HG03558 (cell line): ENCODE measurements at regions not wholly inside any gene's neighbourhood (a gene's known extent, or its start where the extent isn't known, plus 50 kb on each side); places are given as distances from the start of the nearest gene placed in this dataset.
"Not testable (repeated sequence)": the region's sequence is repeated elsewhere in the genome, so short reads cannot be mapped to it uniquely, and the experiment has no call there.

Experiments used
- ATAC-seq: cut with Tn5 transposase; IDR thresholded peaks from one replicate; pipeline ENCODE4 v1.9.1; 2021; ENCODE audit warnings: moderate number of reproducible peaks; ENCODE audit not compliant: unreplicated experiment; ENCODE audit errors: extremely low read depth

DNA sequence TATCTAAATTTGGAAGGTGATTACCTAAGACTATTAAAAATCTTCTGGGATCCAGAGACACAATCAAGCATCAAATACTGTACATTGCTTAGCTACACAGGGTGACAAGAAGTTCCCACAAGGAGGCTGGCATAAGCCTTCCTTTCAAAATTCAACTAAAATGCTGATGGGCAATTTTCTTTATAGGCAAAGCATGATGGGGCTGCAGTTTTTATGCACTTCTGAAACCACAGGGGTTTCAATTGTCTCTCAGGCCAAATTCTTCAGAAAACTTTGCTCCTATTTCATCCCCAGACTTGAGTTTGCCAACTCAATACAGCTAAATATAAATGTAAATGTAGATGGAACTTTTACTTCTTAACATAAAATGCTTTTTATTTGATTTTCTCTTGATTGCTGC is 241.6 kb downstream of the ZPLD1 start:
- ATAC-seq: no peak

- no peak for ATAC-seq
Observed at GRCh38 chr3:102682741-102683140, 247.9 kb downstream of the ZPLD1 start.

DNA sequence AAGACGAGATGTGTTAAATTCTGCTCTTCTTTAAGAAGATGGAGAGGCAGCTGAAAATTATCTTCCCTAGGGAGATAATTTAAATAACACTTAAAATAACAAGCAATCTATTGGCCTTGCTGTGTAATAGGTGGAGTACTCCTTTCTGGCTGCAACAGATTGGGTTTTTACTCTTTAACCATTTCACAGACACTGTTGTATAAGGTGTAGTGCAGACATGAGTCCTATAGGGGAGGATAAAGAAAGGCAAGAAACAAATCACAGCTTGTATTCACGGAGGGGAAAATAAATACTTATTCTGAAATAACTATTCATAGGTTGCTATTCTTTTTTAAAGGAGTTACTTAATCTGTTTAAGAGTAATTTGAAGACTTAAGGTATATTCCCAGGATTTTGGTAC is 252.0 kb downstream of the ZPLD1 start:
- no peak for ATAC-seq

- ATAC-seq: no peak
Observed at GRCh38 chr3:102687851-102688555, 253.2 kb downstream of the ZPLD1 start.

- no peak for ATAC-seq
Observed at GRCh38 chr3:102688556-102688930, 253.7 kb downstream of the ZPLD1 start.

- ATAC-seq: no peak
Observed at GRCh38 chr3:102691507-102691906, 256.7 kb downstream of the ZPLD1 start.

- no peak for ATAC-seq
Observed at GRCh38 chr3:102699104-102699818, 264.4 kb downstream of the ZPLD1 start.

DNA sequence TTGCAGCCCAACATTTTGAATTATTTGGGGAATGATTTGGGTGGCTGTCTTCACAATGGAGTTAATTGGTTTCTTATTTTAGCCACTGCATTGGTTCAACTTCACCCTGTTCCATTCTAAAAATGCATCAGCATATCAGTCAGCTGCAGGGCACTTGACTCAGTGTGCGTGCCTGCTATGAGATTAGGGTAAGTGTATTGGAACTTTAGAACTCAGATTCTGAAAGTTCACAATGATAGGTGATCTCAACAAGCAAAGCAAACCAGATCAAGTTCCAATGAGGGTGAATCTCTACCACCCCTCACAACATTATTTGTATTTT is 265.0 kb downstream of the ZPLD1 start:
- no peak for ATAC-seq

DNA sequence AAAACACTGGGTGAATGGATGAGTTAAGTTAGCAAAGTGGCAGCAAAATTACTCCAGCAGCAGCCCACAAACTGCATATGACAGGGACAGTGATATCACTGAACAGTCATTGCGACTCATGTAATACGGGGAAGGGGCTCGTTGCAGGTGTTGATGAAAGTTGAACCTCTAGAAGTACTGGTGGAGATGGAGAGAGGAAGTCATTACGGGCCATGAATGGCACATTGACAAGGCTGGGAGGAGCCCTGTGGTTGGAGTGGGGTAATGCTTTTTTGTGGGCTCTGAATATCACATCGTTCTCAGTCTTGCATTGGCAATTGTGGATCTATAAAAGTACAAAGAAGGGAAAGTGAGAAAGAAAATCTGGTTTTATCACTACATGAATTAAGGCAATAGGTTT is 278.1 kb downstream of the ZPLD1 start:
- ATAC-seq: no peak

- ATAC-seq: no peak
Observed at GRCh38 chr3:102714567-102714966, 279.8 kb downstream of the ZPLD1 start.

- peak; percentile 94 for ATAC-seq
Observed at GRCh38 chr3:102715030-102715697, 280.3 kb downstream of the ZPLD1 start.

GRCh38 chr3:102718651-102719050 is 283.8 kb downstream of the ZPLD1 start:
- ATAC-seq: no peak

DNA sequence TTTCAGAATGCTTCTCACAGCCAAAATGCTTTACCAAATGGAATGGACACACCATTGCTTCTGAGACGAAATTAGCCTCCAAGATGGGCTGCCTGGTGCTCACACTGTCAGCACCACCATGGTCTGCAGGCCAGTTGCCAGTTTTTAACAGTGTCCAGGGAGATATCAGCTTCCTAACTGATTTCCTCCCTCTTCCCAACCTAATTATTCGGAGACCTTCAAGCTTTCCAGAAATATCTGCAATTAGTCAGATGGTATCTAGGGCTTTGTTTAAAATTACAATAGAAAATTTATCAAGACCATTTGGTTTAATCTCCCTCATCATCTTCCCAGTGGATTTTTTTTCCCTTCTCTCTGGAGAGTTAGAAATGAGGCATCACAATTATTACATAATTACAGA is 287.5 kb downstream of the ZPLD1 start:
- no peak for ATAC-seq

DNA sequence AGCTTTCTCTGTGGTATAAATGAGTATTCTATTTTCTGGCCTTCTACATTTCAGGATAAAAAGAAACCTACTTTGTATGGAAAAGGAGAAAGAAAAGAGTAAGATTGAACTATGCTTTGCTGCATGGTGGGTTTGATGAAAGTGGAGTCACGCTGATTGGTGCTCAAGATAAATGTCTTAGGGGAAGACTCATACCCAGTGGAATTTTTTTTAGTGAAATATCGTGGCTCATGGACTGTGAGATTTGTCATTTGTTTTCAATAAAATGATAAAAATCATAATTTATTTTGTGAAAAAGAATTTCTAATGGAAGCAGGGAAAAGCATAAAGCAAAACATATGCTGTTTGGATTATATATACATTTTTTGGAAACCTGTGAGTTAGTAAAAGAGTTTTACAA is 292.5 kb downstream of the ZPLD1 start:
- ATAC-seq: no peak

DNA sequence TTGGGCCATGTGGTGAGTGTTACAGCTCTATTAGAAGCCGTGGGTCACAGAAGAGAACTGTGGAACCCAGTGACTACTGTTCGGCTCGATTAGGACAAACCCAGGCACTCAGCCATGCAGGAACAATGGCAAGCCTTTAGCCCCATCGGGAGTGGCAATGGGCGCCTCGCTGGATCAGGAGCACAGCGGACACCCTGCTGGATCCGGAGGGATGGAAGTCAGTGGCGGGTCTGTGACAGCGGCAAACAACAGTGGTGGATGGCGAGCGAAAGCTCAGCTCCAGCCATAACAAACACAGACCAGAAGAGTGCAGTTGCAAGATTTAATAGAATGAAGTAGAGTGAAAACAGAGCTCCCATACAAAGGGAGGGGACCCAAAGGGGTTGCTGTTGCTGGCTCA is 297.8 kb downstream of the ZPLD1 start:
- ATAC-seq: not testable (repeated sequence)

DNA sequence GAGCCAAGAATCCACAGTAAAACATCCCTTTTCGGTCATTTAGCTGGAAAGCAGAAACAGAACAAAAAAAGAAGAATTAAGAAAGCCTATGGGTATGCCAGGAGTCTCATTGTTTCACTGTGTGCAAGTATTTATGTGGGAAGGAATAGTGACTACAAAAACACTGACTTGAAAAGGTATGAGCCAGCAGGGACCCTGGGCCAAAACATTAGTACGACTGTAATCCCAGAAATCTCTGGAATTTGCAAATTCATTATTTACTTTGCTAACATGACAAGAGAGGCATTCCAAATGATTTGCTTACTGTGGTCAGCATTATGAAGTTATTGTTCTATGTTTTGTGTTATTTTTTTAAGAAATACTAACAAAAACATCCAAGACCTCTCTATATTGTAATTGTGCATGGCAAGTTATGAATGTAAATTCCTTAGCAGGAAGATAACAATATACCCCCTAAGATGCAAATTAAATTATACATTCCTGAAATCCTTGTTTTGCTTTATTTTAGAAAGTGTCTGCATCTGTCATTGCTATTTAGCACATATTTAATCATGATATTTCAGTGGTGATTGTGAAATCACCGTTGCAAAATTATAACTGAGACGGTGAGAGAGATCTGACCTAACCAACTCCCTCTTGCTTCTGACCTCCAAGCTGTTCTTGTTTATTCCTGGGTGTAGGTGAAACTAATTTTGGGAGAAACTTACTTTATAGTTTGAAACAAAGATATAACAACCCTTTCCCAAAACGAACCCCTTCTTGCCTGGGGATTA is 299.2 kb downstream of the ZPLD1 start:
- no peak for ATAC-seq

- no peak for ATAC-seq
Observed at GRCh38 chr3:102735311-102735710, 300.5 kb downstream of the ZPLD1 start.

DNA sequence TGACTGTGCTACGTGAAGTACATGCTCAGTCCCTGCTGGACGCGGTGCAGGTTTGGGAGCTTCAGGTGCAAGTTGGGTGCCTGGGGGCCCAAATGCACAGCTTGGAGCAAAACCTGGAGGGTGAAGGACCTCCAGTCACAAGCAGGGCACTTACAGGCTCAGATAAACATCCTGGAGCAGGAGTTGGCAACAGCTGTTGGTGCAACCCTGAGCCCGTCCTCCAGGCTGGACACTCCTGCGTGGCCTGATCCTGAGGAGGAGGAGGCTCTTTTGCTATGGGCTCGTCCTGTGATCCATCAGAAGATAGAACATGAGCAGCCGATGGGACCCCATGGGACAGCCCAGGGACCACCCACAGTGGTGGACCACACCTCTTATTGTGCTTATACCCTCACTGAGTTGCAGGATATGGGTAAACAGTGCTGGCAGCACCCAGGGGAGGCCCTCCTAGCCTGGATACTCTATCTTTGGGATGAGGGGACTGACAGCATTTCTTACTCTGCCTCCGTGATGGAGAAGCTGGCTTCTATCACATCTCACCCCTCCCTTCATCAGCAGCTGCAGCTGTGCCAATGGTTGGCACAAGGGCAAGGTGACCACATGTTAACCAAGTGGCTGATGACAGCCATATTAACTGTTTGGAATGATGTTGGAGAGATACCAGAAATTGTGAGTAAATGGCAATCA is 301.6 kb downstream of the ZPLD1 start:
- ATAC-seq: no peak

DNA sequence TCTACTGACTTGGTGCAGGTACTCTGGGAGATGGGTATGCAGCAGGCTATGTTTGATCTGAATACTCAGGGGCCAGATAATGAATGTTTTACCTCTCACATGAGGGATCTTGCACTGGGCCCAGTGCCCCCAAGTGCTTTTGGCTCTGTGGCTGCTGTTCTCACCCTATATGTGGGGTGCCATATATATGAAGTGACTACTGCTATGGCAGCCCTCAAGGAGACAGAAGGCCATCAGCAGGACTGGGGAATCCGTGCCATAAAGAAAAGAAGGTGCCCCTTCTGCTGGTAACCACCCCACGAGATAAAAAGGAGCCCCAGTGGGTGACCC is 302.1 kb downstream of the ZPLD1 start:
- ATAC-seq: no peak

- ATAC-seq: no peak
Observed at GRCh38 chr3:102737353-102737752, 302.5 kb downstream of the ZPLD1 start.

DNA sequence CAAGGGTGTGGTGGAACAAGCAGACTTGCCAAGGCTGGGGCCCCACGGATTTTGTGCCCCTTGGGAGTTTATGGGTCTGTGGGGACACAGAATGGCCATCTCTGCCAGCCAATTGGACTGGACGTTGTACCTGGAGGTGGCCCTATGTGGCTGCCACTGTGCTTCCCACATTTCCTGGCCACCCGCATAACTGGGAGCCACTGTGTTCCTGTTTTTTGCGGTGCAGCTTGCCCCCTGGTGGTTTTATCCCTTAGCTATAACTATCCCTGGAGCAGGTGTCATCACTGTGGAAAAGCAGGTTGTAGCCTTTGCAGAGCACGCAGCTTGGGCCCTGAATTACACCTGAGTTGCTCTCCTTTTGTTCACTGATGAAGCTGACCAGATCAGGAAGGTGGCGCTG is 306.3 kb downstream of the ZPLD1 start:
- no peak for ATAC-seq
